OCI-LY3 (cell line): ENCODE measurements at regions not wholly inside any gene's neighbourhood (a gene's known extent, or its start where the extent isn't known, plus 50 kb on each side); places are given as distances from the start of the nearest gene placed in this dataset.

Experiments
- EZH2phosphoT487 ChIP-seq: fragments of 200-600 bp; shearing (Covaris generic); IDR thresholded peaks from 2 replicates; pipeline ENCODE4 v1.6.1; 2018; ENCODE audit warnings: antibody characterized with exemption, mixed run types, low read depth
- TF ChIP-seq, protein P1 (sequence below): fragments of 200-600, 300-600 bp; sonication (generic); IDR thresholded peaks from 2 replicates; pipeline ENCODE4 v1.5.1; 2014; ENCODE audit warnings: antibody characterized with exemption, low read length, low read depth

GRCh38 chr7:80040335-80040734, 94.3 kb upstream of the GNAI1 start:
- TF ChIP-seq, protein P1, sequence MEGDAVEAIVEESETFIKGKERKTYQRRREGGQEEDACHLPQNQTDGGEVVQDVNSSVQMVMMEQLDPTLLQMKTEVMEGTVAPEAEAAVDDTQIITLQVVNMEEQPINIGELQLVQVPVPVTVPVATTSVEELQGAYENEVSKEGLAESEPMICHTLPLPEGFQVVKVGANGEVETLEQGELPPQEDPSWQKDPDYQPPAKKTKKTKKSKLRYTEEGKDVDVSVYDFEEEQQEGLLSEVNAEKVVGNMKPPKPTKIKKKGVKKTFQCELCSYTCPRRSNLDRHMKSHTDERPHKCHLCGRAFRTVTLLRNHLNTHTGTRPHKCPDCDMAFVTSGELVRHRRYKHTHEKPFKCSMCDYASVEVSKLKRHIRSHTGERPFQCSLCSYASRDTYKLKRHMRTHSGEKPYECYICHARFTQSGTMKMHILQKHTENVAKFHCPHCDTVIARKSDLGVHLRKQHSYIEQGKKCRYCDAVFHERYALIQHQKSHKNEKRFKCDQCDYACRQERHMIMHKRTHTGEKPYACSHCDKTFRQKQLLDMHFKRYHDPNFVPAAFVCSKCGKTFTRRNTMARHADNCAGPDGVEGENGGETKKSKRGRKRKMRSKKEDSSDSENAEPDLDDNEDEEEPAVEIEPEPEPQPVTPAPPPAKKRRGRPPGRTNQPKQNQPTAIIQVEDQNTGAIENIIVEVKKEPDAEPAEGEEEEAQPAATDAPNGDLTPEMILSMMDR, result no peak
- TF ChIP-seq EZH2phosphoT487, result no peak
